SK-N-SH (cell line): ENCODE measurements at regions not wholly inside any gene's neighbourhood (a gene's known extent, or its start where the extent isn't known, plus 50 kb on each side); places are given as distances from the start of the nearest gene placed in this dataset.
"Not testable (repeated sequence)": the region's sequence is repeated elsewhere in the genome, so short reads cannot be mapped to it uniquely, and the experiment has no call there.

ENCODE experiments used
- CTCF ChIA-PET: fragments of 300-600, 350-600 bp; formaldehyde crosslinking; extraction: SDS; loops from one replicate; lab custom pipeline; 2021; lab: Yijun Ruan, JAX
- POLR2A ChIA-PET: fragments of 350-600 bp; sonication (Branson Sonifier 250); formaldehyde crosslinking; extraction: SDS; loops from one replicate; lab custom pipeline; 2020; ENCODE audit warnings: antibody characterized with exemption, inconsistent platforms; lab: Yijun Ruan, JAX
- DNase-seq: peaks from one replicate; pipeline ENCODE4 v3.0.0; 2012
- H2AFZ ChIP-seq: fragments of 200-600 bp; sonication (generic); 2 replicates; pipeline ENCODE4 v1.8.1; 2016; ENCODE audit warnings: antibody characterized with exemption, mild to moderate bottlenecking, low read depth
- H3F3A ChIP-seq: fragments of 200-600 bp; sonication (generic); replicated peaks from 2 replicates; pipeline ENCODE3; 2016; ENCODE audit warnings: antibody characterized with exemption, mild to moderate bottlenecking; ENCODE audit not compliant: insufficient read depth
- H3K27ac ChIP-seq, 2 experiments: fragments of 200-500 bp in 1 of 2; fragments of 200-600 bp in 1 of 2; sonication (Bioruptor generic) in 1 of 2; sonication (generic), shearing (Covaris generic) in 1 of 2; 2 replicates each; pipeline versions ENCODE4 v1.5.1 to v1.6.1; 2014 to 2016; ENCODE audit warnings: low read depth in 2 of 2, inconsistent platforms in 1 of 2, low read length in 1 of 2, mild to moderate bottlenecking in 1 of 2, mixed read lengths in 1 of 2
- H3K27me3 ChIP-seq: fragments of 200-600 bp; sonication (generic), shearing (Covaris generic); 2 replicates; pipeline ENCODE4 v1.6.1; 2016; ENCODE audit warnings: mixed run types; ENCODE audit not compliant: insufficient read depth
- H3K36me3 ChIP-seq, 2 experiments: fragments of 200-500 bp in 1 of 2; fragments of 200-600 bp in 1 of 2; sonication (Bioruptor generic) in 1 of 2; sonication (generic) in 1 of 2; replicated peaks in 1 of 2; 2 replicates each; pipeline versions ENCODE3 to v1.5.1; 2014 to 2016; ENCODE audit warnings: low read length in 1 of 2, mild to moderate bottlenecking in 1 of 2; ENCODE audit not compliant: insufficient read depth in 2 of 2, control insufficient read depth in 1 of 2
- H3K4me1 ChIP-seq, 2 experiments: fragments of 200-500 bp in 1 of 2; fragments of 200-600 bp in 1 of 2; sonication (Bioruptor generic) in 1 of 2; sonication (generic), shearing (Covaris generic) in 1 of 2; 2 replicates each; pipeline versions ENCODE4 v1.5.1 to v1.6.1; 2014 to 2016; ENCODE audit warnings: low read depth in 1 of 2, low read length in 1 of 2, mixed run types in 1 of 2; ENCODE audit not compliant: insufficient read depth in 2 of 2, control insufficient read depth in 1 of 2
- H3K4me2 ChIP-seq: fragments of 200-600 bp; sonication (generic), shearing (Covaris generic); 2 replicates; pipeline ENCODE4 v1.6.1; 2017; ENCODE audit warnings: mixed run types
- H3K4me3 ChIP-seq, 2 experiments: fragments of 200-500 bp in 1 of 2; fragments of 200-600 bp in 1 of 2; sonication (Bioruptor generic) in 1 of 2; sonication (generic), shearing (Covaris generic) in 1 of 2; 2 replicates each; pipeline versions ENCODE4 v1.5.1 to v1.8.1; 2014 to 2016; ENCODE audit warnings: low read depth in 2 of 2, inconsistent platforms in 1 of 2, low read length in 1 of 2, mild to moderate bottlenecking in 1 of 2, mixed read lengths in 1 of 2, moderate library complexity in 1 of 2
- H3K79me2 ChIP-seq: fragments of 200-600 bp; sonication (generic); 2 replicates; pipeline ENCODE4 v1.8.1; 2017; ENCODE audit warnings: mild to moderate bottlenecking; ENCODE audit not compliant: insufficient read depth
- H3K9ac ChIP-seq: fragments of 200-600 bp; sonication (generic); 2 replicates; pipeline ENCODE4 v1.6.1; 2017; ENCODE audit warnings: mixed run types
- H3K9me2 ChIP-seq: fragments of 200-600 bp; sonication (generic); 2 replicates; pipeline ENCODE4 v1.6.1; 2017; ENCODE audit warnings: mixed run types
- H3K9me3 ChIP-seq: fragments of 200-600 bp; sonication (generic); 2 replicates; pipeline ENCODE4 v1.6.1; 2017; ENCODE audit warnings: mixed run types, mild to moderate bottlenecking, moderate library complexity
- H4K20me1 ChIP-seq: fragments of 200-600 bp; sonication (generic); 2 replicates; pipeline ENCODE4 v1.6.1; 2017; ENCODE audit warnings: mild to moderate bottlenecking, mixed run types; ENCODE audit not compliant: insufficient read depth
- EP300 ChIP-seq, 2 experiments: IDR thresholded peaks; 2 replicates each; pipeline versions ENCODE4 v1.4.0 to v1.6.1; 2012; ENCODE audit warnings: borderline replicate concordance in 1 of 2, low read depth in 1 of 2, low read length in 1 of 2
- EZH2phosphoT487 ChIP-seq: fragments of 200-600 bp; sonication (generic); IDR thresholded peaks from 2 replicates; pipeline ENCODE4 v1.6.1; 2017; ENCODE audit warnings: low read depth, mixed run types, mild to moderate bottlenecking, antibody characterized with exemption, moderate library complexity, borderline replicate concordance
- FOXJ3 ChIP-seq: sonication (generic); formaldehyde crosslinking; IDR thresholded peaks from 2 replicates; pipeline ENCODE4 v1.5.1; 2020; ENCODE audit warnings: mild to moderate bottlenecking, missing genetic modification reagents
- GATA2 ChIP-seq: sonication (generic); formaldehyde crosslinking; IDR thresholded peaks from 2 replicates; pipeline ENCODE4 v1.5.0; 2020; ENCODE audit warnings: mild to moderate bottlenecking, missing genetic modification reagents
- MXI1 ChIP-seq: IDR thresholded peaks from 2 replicates; pipeline ENCODE4 v1.6.1; 2012; ENCODE audit warnings: mild to moderate bottlenecking, low read depth, low read length, improper control_type of control experiment
- NFIC ChIP-seq: IDR thresholded peaks from 2 replicates; pipeline ENCODE4 v1.4.0; 2012; ENCODE audit warnings: borderline replicate concordance
- NRF1 ChIP-seq: IDR thresholded peaks from 2 replicates; pipeline ENCODE4 v1.6.1; 2012; ENCODE audit warnings: low read depth, mild to moderate bottlenecking, low read length
- RCOR1 ChIP-seq: fragments of 150-350 bp; IDR thresholded peaks from 2 replicates; pipeline ENCODE4 v1.6.1; 2017; ENCODE audit warnings: antibody characterized with exemption, low read length
- RFX5 ChIP-seq: IDR thresholded peaks from 2 replicates; pipeline ENCODE4 v1.6.1; 2012; ENCODE audit warnings: mild to moderate bottlenecking, improper control_type of control experiment, low read length
- RXRA ChIP-seq: IDR thresholded peaks from 2 replicates; pipeline ENCODE4 v1.4.0; 2012; ENCODE audit warnings: low read depth, mild to moderate bottlenecking, borderline replicate concordance
- SMC3 ChIP-seq: IDR thresholded peaks from 2 replicates; pipeline ENCODE4 v1.6.1; 2012; ENCODE audit warnings: low read depth, low read length, improper control_type of control experiment
- TEAD4 ChIP-seq: IDR thresholded peaks from 2 replicates; pipeline ENCODE4 v1.4.0; 2012; ENCODE audit warnings: mild to moderate bottlenecking, borderline replicate concordance; ENCODE audit not compliant: insufficient read depth
- WGBS: methylation state at CpG from one replicate; pipeline ENCODE4 v1.1.6; 2017; ENCODE audit warnings: low lambda C conversion rate; 5-methylcytosine and 5-hydroxymethylcytosine counted together
- TF ChIP-seq, protein P1 (sequence below): IDR thresholded peaks from 2 replicates; pipeline ENCODE4 v1.4.0; 2012; ENCODE audit warnings: low read depth, borderline replicate concordance
- TF ChIP-seq, protein P2 (sequence below): IDR thresholded peaks from 2 replicates; pipeline ENCODE4 v1.4.0; 2012; ENCODE audit warnings: low read depth
- TF ChIP-seq, protein P3 (sequence below): fragments of 150-350 bp; IDR thresholded peaks from 2 replicates; pipeline ENCODE4 v1.6.1; 2017; ENCODE audit warnings: antibody characterized with exemption, low read length, low read depth, borderline replicate concordance

DNA sequence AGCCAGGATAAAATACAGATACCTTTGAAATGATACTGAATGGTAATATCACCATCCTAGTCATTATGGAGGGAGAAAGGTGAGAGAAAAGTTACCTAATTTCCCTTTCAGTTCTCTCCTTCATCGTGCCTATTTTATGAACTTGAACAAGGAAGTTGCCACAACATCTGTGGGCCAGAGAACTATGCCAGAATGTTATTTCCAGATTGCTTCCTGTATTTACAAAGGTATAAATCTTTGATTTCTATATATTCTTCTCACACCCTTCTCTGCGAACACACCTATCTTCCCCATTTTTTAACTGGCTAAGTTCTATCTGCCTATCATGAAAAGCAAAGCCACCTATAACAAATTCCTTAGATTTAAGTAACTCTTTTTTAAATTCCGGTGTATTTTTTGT, 163.6 kb upstream of the GRM7 start:
- no peak for TF ChIP-seq NRF1
- TF ChIP-seq RFX5 = no peak
- TF ChIP-seq MXI1 = no peak
- TF ChIP-seq, protein P1, sequence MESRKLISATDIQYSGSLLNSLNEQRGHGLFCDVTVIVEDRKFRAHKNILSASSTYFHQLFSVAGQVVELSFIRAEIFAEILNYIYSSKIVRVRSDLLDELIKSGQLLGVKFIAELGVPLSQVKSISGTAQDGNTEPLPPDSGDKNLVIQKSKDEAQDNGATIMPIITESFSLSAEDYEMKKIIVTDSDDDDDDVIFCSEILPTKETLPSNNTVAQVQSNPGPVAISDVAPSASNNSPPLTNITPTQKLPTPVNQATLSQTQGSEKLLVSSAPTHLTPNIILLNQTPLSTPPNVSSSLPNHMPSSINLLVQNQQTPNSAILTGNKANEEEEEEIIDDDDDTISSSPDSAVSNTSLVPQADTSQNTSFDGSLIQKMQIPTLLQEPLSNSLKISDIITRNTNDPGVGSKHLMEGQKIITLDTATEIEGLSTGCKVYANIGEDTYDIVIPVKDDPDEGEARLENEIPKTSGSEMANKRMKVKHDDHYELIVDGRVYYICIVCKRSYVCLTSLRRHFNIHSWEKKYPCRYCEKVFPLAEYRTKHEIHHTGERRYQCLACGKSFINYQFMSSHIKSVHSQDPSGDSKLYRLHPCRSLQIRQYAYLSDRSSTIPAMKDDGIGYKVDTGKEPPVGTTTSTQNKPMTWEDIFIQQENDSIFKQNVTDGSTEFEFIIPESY = no peak
- TF ChIP-seq EZH2phosphoT487 = no peak
- no peak for TF ChIP-seq FOXJ3
- no peak for TF ChIP-seq SMC3
- Histone ChIP-seq H3K4me2 (no peak overlapping the region), H3K27ac (no peak overlapping the region), H3K27me3 (no peaks in the 10 kb centered on the region), H3K9me3 (peaks cover 3% of the 10 kb centered on the region; the same call in 1 of the 2 replicates), H3F3A (no peaks in the 10 kb centered on the region), H3K9ac (no peak overlapping the region), H3K79me2 (no peaks in the 10 kb centered on the region), H3K4me1 (no peaks in the 10 kb centered on the region), H3K9me2 (no peaks in the 10 kb centered on the region), H4K20me1 (no peaks in the 10 kb centered on the region), H2AFZ (no peak overlapping the region), H3K36me3 (no peaks in the 10 kb centered on the region), H3K4me3 (no peak overlapping the region)
- WGBS = 12% methylated on average over 3 of the region's 3 CpGs
- no peak for DNase-seq
- POLR2A ChIA-PET = no interaction called here
- CTCF ChIA-PET = no interaction called here

DNA sequence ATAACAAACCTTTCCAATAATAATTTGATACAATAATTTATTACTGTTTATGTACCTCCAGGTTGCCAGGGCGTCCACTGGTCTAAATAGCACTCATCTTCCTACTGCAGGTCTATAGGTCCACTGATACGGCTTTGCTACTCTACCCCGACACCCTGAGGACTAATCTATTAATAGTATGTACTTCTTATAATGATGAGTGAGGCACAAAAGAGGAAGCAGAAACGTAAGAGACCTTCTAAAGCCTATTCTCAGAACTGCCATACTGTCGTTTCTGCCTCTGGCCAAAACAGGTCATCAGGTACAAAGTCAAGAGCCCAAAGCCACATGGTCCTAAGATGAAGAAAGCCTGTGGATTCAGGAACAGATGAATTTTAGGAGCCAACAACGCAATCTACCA, 163.2 kb upstream of the GRM7 start:
- H3K4me1 ChIP-seq = no peaks in the 10 kb centered on the region
- H3K79me2 ChIP-seq = no peaks in the 10 kb centered on the region
- H3K27me3 ChIP-seq = no peaks in the 10 kb centered on the region
- H3K4me3 ChIP-seq = no peak overlapping the region
- no peak overlapping the region for H3K4me2 ChIP-seq
- no peaks in the 10 kb centered on the region for H4K20me1 ChIP-seq
- H3F3A ChIP-seq = no peaks in the 10 kb centered on the region
- peaks cover 3% of the 10 kb centered on the region; the same call in 1 of the 2 replicates for H3K9me3 ChIP-seq
- WGBS = 11% methylated on average over 6 of the region's 6 CpGs
- H3K9me2 ChIP-seq = no peaks in the 10 kb centered on the region
- ChIA-PET POLR2A (no interaction called here), CTCF (no interaction called here)
- no peak overlapping the region for H3K9ac ChIP-seq
- H3K27ac ChIP-seq = no peak overlapping the region
- no peaks in the 10 kb centered on the region for H3K36me3 ChIP-seq
- no peak overlapping the region for H2AFZ ChIP-seq
- TF ChIP-seq EP300 (IDR thresholded peaks at IDR 0.05; ENCODE audit: borderline replicate concordance in 1 of 2, low read depth in 1 of 2, low read length in 1 of 2) (no peak), SMC3 (no peak), RCOR1 (no peak), NFIC (no peak), GATA2 (CRISPR knock-in tag) (no peak), TEAD4 (no peak), RXRA (no peak)
- TF ChIP-seq, protein P2, sequence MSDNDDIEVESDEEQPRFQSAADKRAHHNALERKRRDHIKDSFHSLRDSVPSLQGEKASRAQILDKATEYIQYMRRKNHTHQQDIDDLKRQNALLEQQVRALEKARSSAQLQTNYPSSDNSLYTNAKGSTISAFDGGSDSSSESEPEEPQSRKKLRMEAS = no peak
- TF ChIP-seq, protein P3, sequence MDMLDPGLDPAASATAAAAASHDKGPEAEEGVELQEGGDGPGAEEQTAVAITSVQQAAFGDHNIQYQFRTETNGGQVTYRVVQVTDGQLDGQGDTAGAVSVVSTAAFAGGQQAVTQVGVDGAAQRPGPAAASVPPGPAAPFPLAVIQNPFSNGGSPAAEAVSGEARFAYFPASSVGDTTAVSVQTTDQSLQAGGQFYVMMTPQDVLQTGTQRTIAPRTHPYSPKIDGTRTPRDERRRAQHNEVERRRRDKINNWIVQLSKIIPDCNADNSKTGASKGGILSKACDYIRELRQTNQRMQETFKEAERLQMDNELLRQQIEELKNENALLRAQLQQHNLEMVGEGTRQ = no peak
- no peak for DNase-seq

DNA sequence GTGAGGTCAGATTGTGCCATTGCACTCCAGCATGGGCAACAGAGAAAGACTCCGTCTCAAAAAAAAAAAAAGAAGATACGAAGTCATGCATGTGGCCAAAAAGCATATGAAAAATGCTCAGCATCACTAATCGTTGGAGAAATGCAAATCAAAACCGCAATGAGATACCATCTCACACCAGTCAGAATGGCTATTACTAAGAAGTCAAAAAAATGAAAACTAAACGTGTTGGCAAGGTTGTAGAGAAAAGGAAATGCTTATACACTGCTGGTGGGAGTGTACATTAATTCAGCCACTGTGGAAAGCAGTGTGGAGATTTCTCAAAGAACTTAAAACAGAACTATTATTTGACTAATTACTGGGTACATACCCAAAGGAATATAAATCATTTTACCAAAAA, 156.1 kb upstream of the GRM7 start:
- H4K20me1 ChIP-seq, H3K4me1 ChIP-seq, H3K9ac ChIP-seq, CTCF ChIA-PET, H3F3A ChIP-seq, H3K27me3 ChIP-seq, POLR2A ChIA-PET, H3K79me2 ChIP-seq, H3K4me2 ChIP-seq, H2AFZ ChIP-seq, H3K36me3 ChIP-seq, H3K9me3 ChIP-seq, H3K27ac ChIP-seq, H3K9me2 ChIP-seq, H3K4me3 ChIP-seq, DNase-seq: not testable (repeated sequence)
- whole genome bisulfite sequencing = 19% methylated on average over 5 of the region's 5 CpGs
